Mammary epithelial cell (primary cell): ENCODE measurements at regions not wholly inside any gene's neighbourhood (a gene's known extent, or its start where the extent isn't known, plus 50 kb on each side); places are given as distances from the start of the nearest gene placed in this dataset.
"Not testable (repeated sequence)": the region's sequence is repeated elsewhere in the genome, so short reads cannot be mapped to it uniquely, and the experiment has no call there.

Experiments
- EZH2 ChIP-seq: IDR thresholded peaks from 2 replicates; pipeline ENCODE4 v1.6.1; 2012; ENCODE audit warnings: low read length, inconsistent platforms, borderline replicate concordance
- TF ChIP-seq, protein P1 (sequence below), 2 donors: IDR thresholded peaks in 1 of 2; conservative IDR thresholded peaks in 1 of 2; 2 replicates each; pipeline ENCODE4 v1.5.1; 2011 to 2012; ENCODE audit warnings: inconsistent platforms in 2 of 2, low read length in 2 of 2, mild to moderate bottlenecking in 2 of 2, control low read depth in 1 of 2, low read depth in 1 of 2; ENCODE audit not compliant: insufficient read depth in 1 of 2; ENCODE audit errors: extremely low read depth in 1 of 2

DNA sequence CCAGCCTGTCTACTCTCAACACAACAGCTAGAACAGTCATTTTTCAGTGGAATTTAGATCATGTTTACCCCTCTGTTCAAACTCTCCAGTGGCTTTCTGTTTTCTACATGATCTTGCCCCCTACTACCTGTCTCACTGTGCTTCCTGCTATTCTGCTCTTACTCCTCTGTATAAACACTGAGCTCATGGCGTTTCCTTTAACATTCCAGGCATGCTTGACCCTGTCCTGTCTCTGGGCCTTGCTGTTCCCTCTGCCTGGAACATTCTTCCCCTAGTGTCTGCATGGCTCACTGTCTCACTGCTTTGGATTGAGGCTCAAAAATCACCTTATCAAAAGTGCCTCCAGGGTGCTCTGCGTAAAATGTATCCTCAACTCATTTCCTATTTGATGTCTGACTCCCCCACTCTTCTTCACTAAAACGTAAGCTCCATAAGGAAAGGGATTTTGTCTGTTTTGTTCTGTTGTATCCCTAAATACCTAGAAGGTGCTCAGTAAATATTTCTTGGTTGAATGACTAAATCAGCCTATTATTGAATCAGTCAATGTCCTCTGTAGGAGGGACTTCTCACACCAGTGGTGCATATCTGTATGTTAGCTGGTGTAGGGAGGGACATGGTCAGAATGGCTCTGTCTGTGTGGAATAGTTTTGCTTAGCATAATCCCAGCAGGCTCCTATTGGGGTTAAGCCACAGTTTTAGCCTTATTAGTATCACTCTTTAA, 78.0 kb upstream of the VKORC1L1 start:
- TF ChIP-seq, protein P1, sequence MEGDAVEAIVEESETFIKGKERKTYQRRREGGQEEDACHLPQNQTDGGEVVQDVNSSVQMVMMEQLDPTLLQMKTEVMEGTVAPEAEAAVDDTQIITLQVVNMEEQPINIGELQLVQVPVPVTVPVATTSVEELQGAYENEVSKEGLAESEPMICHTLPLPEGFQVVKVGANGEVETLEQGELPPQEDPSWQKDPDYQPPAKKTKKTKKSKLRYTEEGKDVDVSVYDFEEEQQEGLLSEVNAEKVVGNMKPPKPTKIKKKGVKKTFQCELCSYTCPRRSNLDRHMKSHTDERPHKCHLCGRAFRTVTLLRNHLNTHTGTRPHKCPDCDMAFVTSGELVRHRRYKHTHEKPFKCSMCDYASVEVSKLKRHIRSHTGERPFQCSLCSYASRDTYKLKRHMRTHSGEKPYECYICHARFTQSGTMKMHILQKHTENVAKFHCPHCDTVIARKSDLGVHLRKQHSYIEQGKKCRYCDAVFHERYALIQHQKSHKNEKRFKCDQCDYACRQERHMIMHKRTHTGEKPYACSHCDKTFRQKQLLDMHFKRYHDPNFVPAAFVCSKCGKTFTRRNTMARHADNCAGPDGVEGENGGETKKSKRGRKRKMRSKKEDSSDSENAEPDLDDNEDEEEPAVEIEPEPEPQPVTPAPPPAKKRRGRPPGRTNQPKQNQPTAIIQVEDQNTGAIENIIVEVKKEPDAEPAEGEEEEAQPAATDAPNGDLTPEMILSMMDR (conservative IDR thresholded peaks at IDR 0.05 in 1 of 2, IDR thresholded peaks at IDR 0.05 in 1 of 2; ENCODE audit: extremely low read depth in 1 of 2, insufficient read depth in 1 of 2, low read depth in 1 of 2, low read length in 2 of 2), result not testable (repeated sequence)
- not testable (repeated sequence) for TF ChIP-seq EZH2
